Lower leg skin (tissue), 4 donors: ENCODE measurements at regions not wholly inside any gene's neighbourhood (a gene's known extent, or its start where the extent isn't known, plus 50 kb on each side); places are given as distances from the start of the nearest gene placed in this dataset.

ENCODE experiments used
- DNase-seq, 2 donors: peaks; one replicate each; pipeline ENCODE4 v3.0.0-alpha.2; 2019; ENCODE audit warnings: low spot score in 2 of 2
- H3K4me3 ChIP-seq: fragments of 200-600 bp; sonication (generic); 2 replicates; pipeline ENCODE4 v1.5.1; 2017; ENCODE audit warnings: mild to moderate bottlenecking, low read depth; ENCODE audit not compliant: poor library complexity, severe bottlenecking
- CTCF ChIP-seq, 3 donors: fragments of 450-650 bp; IDR thresholded peaks; one replicate each; pipeline ENCODE4 v1.5.1; 2016; ENCODE audit warnings: antibody characterized with exemption in 3 of 3, mild to moderate bottlenecking in 3 of 3, moderate library complexity in 2 of 3
- POLR2A ChIP-seq, 2 donors: fragments of 450-650 bp; IDR thresholded peaks; one replicate each; pipeline ENCODE4 v1.6.1; 2016 to 2017; ENCODE audit warnings: antibody characterized with exemption in 2 of 2, mild to moderate bottlenecking in 1 of 2, moderate library complexity in 1 of 2
- WGBS, 2 donors: methylation state at CpG; one replicate each; pipeline ENCODE4 v1.1.5; 2018; 5-methylcytosine and 5-hydroxymethylcytosine counted together
- intact Hi-C: fragments of 100-400 bp; cut with DNase I; formaldehyde crosslinking; loops from one replicate; pipeline ENCODE4 v1.15.0; 2023; ENCODE audit warnings: low total_unique reads

GRCh38 chr16:62254847-62255246, 218.6 kb upstream of the CDH8 start:
- no peak for DNase-seq
- H3K4me3 ChIP-seq = no peak overlapping the region
- no peak for TF ChIP-seq POLR2A (IDR thresholded peaks at IDR 0.05)
- TF ChIP-seq CTCF (IDR thresholded peaks at IDR 0.05) = no peak
- intact Hi-C loops = no loop called here

- intact Hi-C loops = no loop called here
- DNase-seq = no peak
- H3K4me3 ChIP-seq = no peak overlapping the region
- TF ChIP-seq CTCF (IDR thresholded peaks at IDR 0.05) (no peak), POLR2A (IDR thresholded peaks at IDR 0.05) (no peak)
- WGBS, 2 donors = 81 to 83% methylated on average over 5 of the region's 5 CpGs
These were observed 218.1 kb upstream of the CDH8 start for GRCh38 chr16:62254372-62254771.

GRCh38 chr16:62253966-62254365, 217.7 kb upstream of the CDH8 start:
- 65 to 73% methylated on average over 3 of the region's 3 CpGs for WGBS, 2 donors
- TF ChIP-seq CTCF (IDR thresholded peaks at IDR 0.05) = no peak
- TF ChIP-seq POLR2A (IDR thresholded peaks at IDR 0.05) = no peak
- intact Hi-C loops = no loop called here
- no peak for DNase-seq
- no peak overlapping the region for H3K4me3 ChIP-seq

GRCh38 chr16:62249069-62249468, 212.8 kb upstream of the CDH8 start:
- DNase-seq = no peak
- WGBS, 2 donors = 84 to 91% methylated on average over 3 of the region's 3 CpGs
- H3K4me3 ChIP-seq = no peak overlapping the region
- no peak for TF ChIP-seq CTCF (IDR thresholded peaks at IDR 0.05)
- TF ChIP-seq POLR2A (IDR thresholded peaks at IDR 0.05) = no peak
- intact Hi-C loops = no loop called here

GRCh38 chr16:62240722-62241121, 204.5 kb upstream of the CDH8 start:
- intact Hi-C loops = no loop called here
- no peak overlapping the region for H3K4me3 ChIP-seq
- 31 to 57% methylated on average over 1 of the region's 1 CpG for WGBS, 2 donors
- TF ChIP-seq POLR2A (IDR thresholded peaks at IDR 0.05) (no peak), CTCF (IDR thresholded peaks at IDR 0.05) (no peak)
- DNase-seq = no peak

GRCh38 chr16:62225675-62226074, 189.4 kb upstream of the CDH8 start:
- intact Hi-C loops = no loop called here
- TF ChIP-seq CTCF (IDR thresholded peaks at IDR 0.05) (no peak), POLR2A (IDR thresholded peaks at IDR 0.05) (no peak)
- H3K4me3 ChIP-seq = no peak overlapping the region
- WGBS, 2 donors = 38 to 51% methylated on average over 7 of the region's 7 CpGs
- DNase-seq = peak; percentile 59 to 91
